OCI-LY1 (cell line): ENCODE measurements at regions not wholly inside any gene's neighbourhood (a gene's known extent, or its start where the extent isn't known, plus 50 kb on each side); places are given as distances from the start of the nearest gene placed in this dataset.

Experiments used
- EZH2 ChIP-seq: fragments of 200-600 bp; sonication (generic), shearing (Covaris generic); IDR thresholded peaks from 2 replicates; pipeline ENCODE4 v1.8.0; 2017; ENCODE audit warnings: borderline replicate concordance, mixed run types, mild to moderate bottlenecking, antibody characterized with exemption, low read length, moderate library complexity, mixed read lengths
- TF ChIP-seq, protein P1 (sequence below): fragments of 200-600 bp; sonication (generic), shearing (Covaris generic); IDR thresholded peaks from 2 replicates; pipeline ENCODE4 v1.5.1; 2017; ENCODE audit warnings: mild to moderate bottlenecking, antibody characterized with exemption, low read length, moderate library complexity, mixed read lengths

DNA sequence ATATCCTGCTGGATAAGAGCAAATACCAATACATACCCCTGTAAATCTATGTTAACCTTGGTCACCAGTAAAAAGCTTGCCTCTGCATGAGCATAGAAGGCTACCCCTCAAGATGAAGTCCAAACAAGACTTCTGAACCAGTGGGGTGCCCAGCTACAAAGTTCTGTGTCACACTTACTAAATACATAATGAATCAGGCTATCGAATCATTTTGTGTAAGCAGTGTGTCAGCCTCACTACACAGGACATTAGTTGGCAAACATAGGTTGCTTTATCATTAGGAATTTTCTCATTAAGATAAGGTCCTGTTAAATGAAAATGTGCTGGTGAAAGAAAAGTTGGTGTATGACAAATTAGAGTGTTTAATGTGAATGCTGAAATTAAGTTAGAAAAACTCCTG lies 452.0 kb downstream of the MFSD1 start:
- TF ChIP-seq, protein P1, sequence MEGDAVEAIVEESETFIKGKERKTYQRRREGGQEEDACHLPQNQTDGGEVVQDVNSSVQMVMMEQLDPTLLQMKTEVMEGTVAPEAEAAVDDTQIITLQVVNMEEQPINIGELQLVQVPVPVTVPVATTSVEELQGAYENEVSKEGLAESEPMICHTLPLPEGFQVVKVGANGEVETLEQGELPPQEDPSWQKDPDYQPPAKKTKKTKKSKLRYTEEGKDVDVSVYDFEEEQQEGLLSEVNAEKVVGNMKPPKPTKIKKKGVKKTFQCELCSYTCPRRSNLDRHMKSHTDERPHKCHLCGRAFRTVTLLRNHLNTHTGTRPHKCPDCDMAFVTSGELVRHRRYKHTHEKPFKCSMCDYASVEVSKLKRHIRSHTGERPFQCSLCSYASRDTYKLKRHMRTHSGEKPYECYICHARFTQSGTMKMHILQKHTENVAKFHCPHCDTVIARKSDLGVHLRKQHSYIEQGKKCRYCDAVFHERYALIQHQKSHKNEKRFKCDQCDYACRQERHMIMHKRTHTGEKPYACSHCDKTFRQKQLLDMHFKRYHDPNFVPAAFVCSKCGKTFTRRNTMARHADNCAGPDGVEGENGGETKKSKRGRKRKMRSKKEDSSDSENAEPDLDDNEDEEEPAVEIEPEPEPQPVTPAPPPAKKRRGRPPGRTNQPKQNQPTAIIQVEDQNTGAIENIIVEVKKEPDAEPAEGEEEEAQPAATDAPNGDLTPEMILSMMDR: no peak
- no peak for TF ChIP-seq EZH2
